OCI-LY7 (cell line): ENCODE measurements at regions not wholly inside any gene's neighbourhood (a gene's known extent, or its start where the extent isn't known, plus 50 kb on each side); places are given as distances from the start of the nearest gene placed in this dataset.

Experiments used
- BruUV-seq: library from RNA; stranded (reverse); fragments of 400-500 nt; replicated peaks from 2 replicates; lab custom pipeline; 2021; lab: Mats Ljungman, UMichigan
- CTCF ChIA-PET: fragments of 300-600 bp; sonication (Branson Sonifier 250); formaldehyde crosslinking; loops from one replicate; lab custom pipeline; 2022; ENCODE audit warnings: antibody characterized with exemption; ENCODE audit not compliant: unreplicated experiment; lab: Charles Lee
- POLR2A ChIA-PET: fragments of 300-600 bp; sonication (Branson Sonifier 250); formaldehyde crosslinking; loops from one replicate; lab custom pipeline; 2022; ENCODE audit warnings: antibody characterized with exemption; lab: Charles Lee
- DNase-seq: peaks from one replicate; pipeline ENCODE4 v3.0.0-alpha.2; 2015; ENCODE audit warnings: low spot score
- H2AFZ ChIP-seq: fragments of 200-600 bp; sonication (generic), shearing (Covaris generic); 2 replicates; pipeline ENCODE4 v1.6.1; 2014; ENCODE audit warnings: mild to moderate bottlenecking, antibody characterized with exemption, low read length, moderate library complexity
- H3K27ac ChIP-seq: fragments of 200-600 bp; sonication (generic); 2 replicates; pipeline ENCODE4 v1.5.1; 2014; ENCODE audit warnings: mixed run types, low read depth, mild to moderate bottlenecking, moderate library complexity, low read length, inconsistent platforms; ENCODE audit not compliant: poor library complexity, severe bottlenecking
- H3K36me3 ChIP-seq: fragments of 200-600 bp; sonication (generic); 2 replicates; pipeline ENCODE4 v1.6.1; 2014; ENCODE audit warnings: mild to moderate bottlenecking, antibody characterized with exemption, low read length, moderate library complexity, mixed read lengths; ENCODE audit not compliant: insufficient read depth
- H3K4me1 ChIP-seq: fragments of 200-600 bp; sonication (generic); 2 replicates; pipeline ENCODE4 v1.5.1; 2014; ENCODE audit warnings: mild to moderate bottlenecking, low read length; ENCODE audit not compliant: insufficient read depth, poor library complexity, severe bottlenecking
- H3K4me2 ChIP-seq: fragments of 200-600 bp; sonication (generic); 2 replicates; pipeline ENCODE4 v1.6.1; 2014; ENCODE audit warnings: mild to moderate bottlenecking, low read length
- H3K4me3 ChIP-seq: fragments of 200-600 bp; sonication (generic); 2 replicates; pipeline ENCODE4 v1.5.1; 2014; ENCODE audit warnings: mild to moderate bottlenecking, low read depth, low read length; ENCODE audit not compliant: poor library complexity, severe bottlenecking
- H3K79me2 ChIP-seq: fragments of 200-600 bp; sonication (generic); 2 replicates; pipeline ENCODE4 v1.6.1; 2016; ENCODE audit warnings: low read depth, mild to moderate bottlenecking, low read length, moderate library complexity, mixed read lengths; ENCODE audit not compliant: insufficient read depth
- H3K9me2 ChIP-seq: fragments of 200-600 bp; sonication (generic); 2 replicates; pipeline ENCODE4 v1.6.1; 2016; ENCODE audit warnings: mild to moderate bottlenecking, low read length, mixed read lengths; ENCODE audit not compliant: insufficient read depth
- H3K9me3 ChIP-seq: fragments of 200-600 bp; sonication (generic); 2 replicates; pipeline ENCODE4 v1.6.1; 2014; ENCODE audit warnings: mild to moderate bottlenecking, mixed run types, low read length, mixed read lengths
- H4K20me1 ChIP-seq: fragments of 200-600 bp; sonication (generic); 2 replicates; pipeline ENCODE4 v1.6.1; 2014; ENCODE audit warnings: mild to moderate bottlenecking, antibody characterized with exemption, low read length, moderate library complexity, mixed read lengths; ENCODE audit not compliant: insufficient read depth
- EZH2phosphoT487 ChIP-seq: fragments of 200-600 bp; sonication (generic); IDR thresholded peaks from 2 replicates; pipeline ENCODE4 v1.6.1; 2018; ENCODE audit warnings: low read depth, borderline replicate concordance, mild to moderate bottlenecking, mixed run types, antibody characterized with exemption, low read length, moderate library complexity, mixed read lengths
- intact Hi-C: fragments of 100-400 bp; cut with micrococcal nuclease; formaldehyde crosslinking; loops from one replicate; pipeline ENCODE4 v1.10.0; 2022; ENCODE audit not compliant: unreplicated experiment
- TF ChIP-seq, protein P1 (sequence below): fragments of 200-600 bp; sonication (generic); conservative IDR thresholded peaks from 2 replicates; pipeline ENCODE4 v1.5.1; 2014; ENCODE audit warnings: mild to moderate bottlenecking, antibody characterized with exemption, low read length, moderate library complexity, mixed read lengths

GRCh38 chr10:131757285-131758058 lies 143.3 kb upstream of the PPP2R2D start:
- H3K79me2 ChIP-seq: no peaks in the 10 kb centered on the region
- H3K36me3 ChIP-seq: no peaks in the 10 kb centered on the region
- no peak overlapping the region for H3K4me2 ChIP-seq
- DNase-seq: no peak
- BruUV-seq: no TSS peak
- no peaks in the 10 kb centered on the region for H3K9me2 ChIP-seq
- ChIA-PET CTCF (no interaction called here), POLR2A (no interaction called here)
- no peaks in the 10 kb centered on the region for H3K4me1 ChIP-seq
- no peak overlapping the region for H3K4me3 ChIP-seq
- intact Hi-C loops: no loop called here
- H3K9me3 ChIP-seq: no peaks in the 10 kb centered on the region
- no peak overlapping the region for H2AFZ ChIP-seq
- TF ChIP-seq EZH2phosphoT487: no peak
- TF ChIP-seq, protein P1, sequence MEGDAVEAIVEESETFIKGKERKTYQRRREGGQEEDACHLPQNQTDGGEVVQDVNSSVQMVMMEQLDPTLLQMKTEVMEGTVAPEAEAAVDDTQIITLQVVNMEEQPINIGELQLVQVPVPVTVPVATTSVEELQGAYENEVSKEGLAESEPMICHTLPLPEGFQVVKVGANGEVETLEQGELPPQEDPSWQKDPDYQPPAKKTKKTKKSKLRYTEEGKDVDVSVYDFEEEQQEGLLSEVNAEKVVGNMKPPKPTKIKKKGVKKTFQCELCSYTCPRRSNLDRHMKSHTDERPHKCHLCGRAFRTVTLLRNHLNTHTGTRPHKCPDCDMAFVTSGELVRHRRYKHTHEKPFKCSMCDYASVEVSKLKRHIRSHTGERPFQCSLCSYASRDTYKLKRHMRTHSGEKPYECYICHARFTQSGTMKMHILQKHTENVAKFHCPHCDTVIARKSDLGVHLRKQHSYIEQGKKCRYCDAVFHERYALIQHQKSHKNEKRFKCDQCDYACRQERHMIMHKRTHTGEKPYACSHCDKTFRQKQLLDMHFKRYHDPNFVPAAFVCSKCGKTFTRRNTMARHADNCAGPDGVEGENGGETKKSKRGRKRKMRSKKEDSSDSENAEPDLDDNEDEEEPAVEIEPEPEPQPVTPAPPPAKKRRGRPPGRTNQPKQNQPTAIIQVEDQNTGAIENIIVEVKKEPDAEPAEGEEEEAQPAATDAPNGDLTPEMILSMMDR: no peak
- H4K20me1 ChIP-seq: no peaks in the 10 kb centered on the region
- no peak overlapping the region for H3K27ac ChIP-seq

GRCh38 chr10:131758062-131758938 lies 142.5 kb upstream of the PPP2R2D start:
- no peak overlapping the region for H3K27ac ChIP-seq
- no peak overlapping the region for H3K4me3 ChIP-seq
- no peaks in the 10 kb centered on the region for H3K36me3 ChIP-seq
- H4K20me1 ChIP-seq: no peaks in the 10 kb centered on the region
- H3K9me3 ChIP-seq: no peaks in the 10 kb centered on the region
- ChIA-PET POLR2A (no interaction called here), CTCF (no interaction called here)
- no peak overlapping the region for H3K4me2 ChIP-seq
- H3K79me2 ChIP-seq: no peaks in the 10 kb centered on the region
- no peaks in the 10 kb centered on the region for H3K4me1 ChIP-seq
- no peaks in the 10 kb centered on the region for H3K9me2 ChIP-seq
- intact Hi-C loops: no loop called here
- BruUV-seq: no TSS peak
- TF ChIP-seq, protein P1: no peak
- TF ChIP-seq EZH2phosphoT487: no peak
- no peak for DNase-seq
- no peak overlapping the region for H2AFZ ChIP-seq
